Vagina (tissue), 2 donors: ENCODE measurements at regions not wholly inside any gene's neighbourhood (a gene's known extent, or its start where the extent isn't known, plus 50 kb on each side); places are given as distances from the start of the nearest gene placed in this dataset.

Experiments used
- POLR2AphosphoS5 ChIP-seq, 2 donors: sonication (generic); formaldehyde crosslinking; IDR thresholded peaks; one replicate each; pipeline ENCODE4 v1.9.0; 2017; ENCODE audit warnings: antibody characterized with exemption in 2 of 2, mild to moderate bottlenecking in 2 of 2, low read depth in 1 of 2; ENCODE audit not compliant: insufficient read depth in 1 of 2
- TF ChIP-seq, protein P1 (sequence below), 3 experiments: fragments of 450-650 bp in 2 of 3; fragments of 200-600 bp in 1 of 3; sonication (generic) in 1 of 3; IDR thresholded peaks; one replicate each; pipeline ENCODE4 v1.5.1; 2017 to 2019; ENCODE audit warnings: antibody characterized with exemption in 3 of 3, mild to moderate bottlenecking in 2 of 3, moderate library complexity in 2 of 3

DNA sequence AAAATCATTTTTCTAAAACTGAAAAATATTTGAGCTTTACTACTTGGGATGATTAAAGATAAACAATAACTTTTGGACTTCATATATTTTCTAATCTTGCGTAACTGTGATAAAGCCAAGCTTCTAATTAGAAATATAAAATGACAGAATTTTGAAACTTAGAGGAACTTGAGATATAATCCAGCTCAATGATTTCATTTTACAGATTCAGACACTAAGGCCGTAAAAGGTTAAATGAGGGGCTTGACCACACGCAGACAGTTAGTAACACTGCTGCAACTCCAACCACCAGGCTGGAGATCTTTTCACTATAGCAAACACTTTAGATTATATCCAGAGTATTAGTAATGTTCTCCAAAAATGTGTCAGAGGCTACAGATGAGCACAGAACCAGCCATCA lies 445.5 kb downstream of the ZEB2 start:
- TF ChIP-seq, protein P1, sequence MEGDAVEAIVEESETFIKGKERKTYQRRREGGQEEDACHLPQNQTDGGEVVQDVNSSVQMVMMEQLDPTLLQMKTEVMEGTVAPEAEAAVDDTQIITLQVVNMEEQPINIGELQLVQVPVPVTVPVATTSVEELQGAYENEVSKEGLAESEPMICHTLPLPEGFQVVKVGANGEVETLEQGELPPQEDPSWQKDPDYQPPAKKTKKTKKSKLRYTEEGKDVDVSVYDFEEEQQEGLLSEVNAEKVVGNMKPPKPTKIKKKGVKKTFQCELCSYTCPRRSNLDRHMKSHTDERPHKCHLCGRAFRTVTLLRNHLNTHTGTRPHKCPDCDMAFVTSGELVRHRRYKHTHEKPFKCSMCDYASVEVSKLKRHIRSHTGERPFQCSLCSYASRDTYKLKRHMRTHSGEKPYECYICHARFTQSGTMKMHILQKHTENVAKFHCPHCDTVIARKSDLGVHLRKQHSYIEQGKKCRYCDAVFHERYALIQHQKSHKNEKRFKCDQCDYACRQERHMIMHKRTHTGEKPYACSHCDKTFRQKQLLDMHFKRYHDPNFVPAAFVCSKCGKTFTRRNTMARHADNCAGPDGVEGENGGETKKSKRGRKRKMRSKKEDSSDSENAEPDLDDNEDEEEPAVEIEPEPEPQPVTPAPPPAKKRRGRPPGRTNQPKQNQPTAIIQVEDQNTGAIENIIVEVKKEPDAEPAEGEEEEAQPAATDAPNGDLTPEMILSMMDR (IDR thresholded peaks at IDR 0.05), result no peak
- no peak for TF ChIP-seq POLR2AphosphoS5 (IDR thresholded peaks at IDR 0.05; ENCODE audit: insufficient read depth in 1 of 2, low read depth in 1 of 2)
